Astrocyte of the cerebellum (primary cell): ENCODE measurements at regions not wholly inside any gene's neighbourhood (a gene's known extent, or its start where the extent isn't known, plus 50 kb on each side); places are given as distances from the start of the nearest gene placed in this dataset.
A peak's percentile ranks its signal among the peaks of the same experiment; 100 is the strongest.

Experiments
- DNase-seq: peaks from one replicate; pipeline ENCODE4 v3.0.0-alpha.2; 2011; ENCODE audit warnings: low read depth
- H3K4me3 ChIP-seq: 2 replicates; pipeline ENCODE4 v1.5.1; 2011; ENCODE audit warnings: mild to moderate bottlenecking, low read depth, low read length, moderate library complexity
- in situ Hi-C: cut with HindIII; loops from 2 replicates; pipeline ENCODE4 v1.10.0; 2017; ENCODE audit warnings: low sequenced_read_pairs
- TF ChIP-seq, protein P1 (sequence below): IDR thresholded peaks from 2 replicates; pipeline ENCODE4 v1.5.1; 2012; ENCODE audit warnings: low read length, low read depth, moderate library complexity, mild to moderate bottlenecking; ENCODE audit errors: missing control alignments

DNA sequence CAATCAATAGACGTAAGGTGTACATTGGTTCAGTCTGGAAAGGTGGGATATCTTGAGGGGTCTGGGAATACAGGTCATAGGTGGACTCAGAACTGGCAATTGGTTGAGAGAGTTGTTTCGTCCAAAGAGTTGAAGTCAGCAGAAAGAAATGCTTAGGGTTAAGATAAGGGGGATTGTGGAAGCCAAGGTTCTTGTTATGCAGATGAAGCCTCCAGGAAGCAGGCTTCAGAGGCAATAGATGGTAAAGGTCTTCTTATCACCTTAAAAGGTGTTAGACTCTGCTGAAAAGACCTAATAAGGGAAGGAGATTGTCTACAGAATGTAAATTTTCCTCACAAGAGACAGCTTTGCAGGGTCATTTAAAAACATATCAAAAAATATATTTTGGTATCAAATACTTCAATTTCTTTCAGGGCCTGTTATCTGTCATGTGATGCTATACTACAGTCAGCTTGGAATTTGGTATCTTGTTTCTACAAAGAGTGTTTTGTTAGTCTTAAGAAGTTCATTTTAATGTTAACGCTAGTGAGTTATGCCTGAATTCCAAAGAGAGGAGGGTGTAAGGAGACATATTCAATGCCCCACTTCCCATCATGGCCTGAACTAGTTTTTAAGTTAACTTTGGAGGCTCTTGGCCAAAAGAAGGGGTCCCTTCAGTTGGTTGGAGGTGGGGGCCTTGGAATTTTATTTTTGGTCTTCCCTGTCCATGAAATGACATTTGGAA lies 378.2 kb upstream of the ROBO2 start:
- DNase-seq: no peak
- no peak overlapping the region for H3K4me3 ChIP-seq
- TF ChIP-seq, protein P1, sequence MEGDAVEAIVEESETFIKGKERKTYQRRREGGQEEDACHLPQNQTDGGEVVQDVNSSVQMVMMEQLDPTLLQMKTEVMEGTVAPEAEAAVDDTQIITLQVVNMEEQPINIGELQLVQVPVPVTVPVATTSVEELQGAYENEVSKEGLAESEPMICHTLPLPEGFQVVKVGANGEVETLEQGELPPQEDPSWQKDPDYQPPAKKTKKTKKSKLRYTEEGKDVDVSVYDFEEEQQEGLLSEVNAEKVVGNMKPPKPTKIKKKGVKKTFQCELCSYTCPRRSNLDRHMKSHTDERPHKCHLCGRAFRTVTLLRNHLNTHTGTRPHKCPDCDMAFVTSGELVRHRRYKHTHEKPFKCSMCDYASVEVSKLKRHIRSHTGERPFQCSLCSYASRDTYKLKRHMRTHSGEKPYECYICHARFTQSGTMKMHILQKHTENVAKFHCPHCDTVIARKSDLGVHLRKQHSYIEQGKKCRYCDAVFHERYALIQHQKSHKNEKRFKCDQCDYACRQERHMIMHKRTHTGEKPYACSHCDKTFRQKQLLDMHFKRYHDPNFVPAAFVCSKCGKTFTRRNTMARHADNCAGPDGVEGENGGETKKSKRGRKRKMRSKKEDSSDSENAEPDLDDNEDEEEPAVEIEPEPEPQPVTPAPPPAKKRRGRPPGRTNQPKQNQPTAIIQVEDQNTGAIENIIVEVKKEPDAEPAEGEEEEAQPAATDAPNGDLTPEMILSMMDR: no peak
- in situ Hi-C loops: no loop called here

- TF ChIP-seq, protein P1: no peak
- in situ Hi-C loops: no loop called here
Measured at GRCh38 chr3:76664816-76665215, 375.1 kb upstream of the ROBO2 start.

DNA sequence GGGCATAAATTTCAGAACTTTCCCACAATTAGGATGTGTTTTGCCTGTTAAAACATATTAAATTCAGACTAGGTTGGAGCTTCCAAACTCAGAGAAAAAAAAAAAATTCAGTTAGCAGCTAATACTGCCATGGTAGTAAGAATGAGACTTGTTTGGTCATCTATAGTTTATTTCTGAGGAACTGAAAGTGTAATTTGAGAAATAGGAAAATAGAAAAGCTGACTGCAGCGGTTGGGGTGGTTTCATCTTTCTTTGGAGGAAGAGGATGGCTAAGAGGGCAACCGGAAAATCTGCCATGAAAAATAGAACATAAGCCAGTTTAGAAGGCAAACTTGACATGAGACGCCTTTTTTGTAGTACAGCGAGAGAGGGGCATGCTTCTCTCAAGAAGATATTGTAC lies 371.2 kb upstream of the ROBO2 start:
- no peak overlapping the region for H3K4me3 ChIP-seq
- no peak for DNase-seq
- TF ChIP-seq, protein P1: no peak
- in situ Hi-C loops: no loop called here

More at GRCh38 chr3:76664816-76665215, 375.1 kb upstream of the ROBO2 start:
- DNase-seq: no peak
- no peak overlapping the region for H3K4me3 ChIP-seq

- no peak for DNase-seq
- no peak overlapping the region for H3K4me3 ChIP-seq
- TF ChIP-seq, protein P1: no peak
- in situ Hi-C loops: no loop called here
Measured at GRCh38 chr3:76669322-76669721, 370.6 kb upstream of the ROBO2 start.

GRCh38 chr3:76673171-76673570 lies 366.7 kb upstream of the ROBO2 start:
- in situ Hi-C loops: no loop called here
- TF ChIP-seq, protein P1: no peak
- peak; percentile 9 for DNase-seq
- H3K4me3 ChIP-seq: no peak overlapping the region

DNA sequence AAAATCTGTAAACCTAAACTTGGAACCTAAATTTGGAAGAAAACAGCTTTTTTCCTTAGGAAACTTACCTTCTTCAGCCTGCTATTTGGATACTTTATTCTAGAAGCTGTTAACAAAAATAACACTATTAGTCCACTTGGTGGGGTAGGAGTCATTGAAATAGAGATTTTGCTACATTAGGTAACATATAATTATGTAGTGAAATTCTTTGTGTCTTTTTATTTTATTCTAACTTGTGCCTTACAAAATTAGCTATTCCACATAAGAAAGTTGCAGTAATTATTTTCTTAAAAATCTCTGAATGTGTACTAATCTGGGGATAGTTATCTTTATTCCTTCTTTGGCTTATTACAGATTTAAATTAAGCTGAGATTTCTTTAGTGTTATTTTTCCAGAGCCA lies 360.4 kb upstream of the ROBO2 start:
- H3K4me3 ChIP-seq: no peak overlapping the region
- in situ Hi-C loops: no loop called here
- TF ChIP-seq, protein P1: no peak
- no peak for DNase-seq
